Natural killer cell treated with Interleukin-12 subunit alpha and Interleukin-12 subunit beta and Interleukin-15 and Interleukin-18, amount 100 ng/mL, for 72 hours (primary cell): ENCODE measurements at regions not wholly inside any gene's neighbourhood (a gene's known extent, or its start where the extent isn't known, plus 50 kb on each side); places are given as distances from the start of the nearest gene placed in this dataset.

ENCODE experiments used
- ATAC-seq, 2 donors: fragments of 150-1000 bp; cut with Tn5 transposase in 1 of 2; sonication (Bioruptor Pico), chemical (Tn5 transposase) in 1 of 2; 2 replicates each; pipeline ENCODE4 v1.10.0; 2021
- DNase-seq: peaks from one replicate; pipeline ENCODE4 v3.0.0; 2022; ENCODE audit warnings: low spot score
- H3K27ac Mint-ChIP-seq, 2 donors: 1 replicate in 1 of 2; 2 replicates in 1 of 2; pipeline ENCODE4 v1.8.0; 2022; ENCODE audit warnings: mixed read lengths in 2 of 2, mild to moderate bottlenecking in 1 of 2, moderate library complexity in 1 of 2
- H3K27me3 Mint-ChIP-seq, 2 donors: 1 replicate in 1 of 2; 2 replicates in 1 of 2; pipeline ENCODE4 v1.8.0; 2022; ENCODE audit warnings: mixed read lengths in 2 of 2
- H3K36me3 Mint-ChIP-seq: one replicate; pipeline ENCODE4 v1.8.0; 2022; ENCODE audit warnings: mixed read lengths
- H3K4me1 Mint-ChIP-seq, 2 donors: 1 replicate in 1 of 2; 2 replicates in 1 of 2; pipeline ENCODE4 v1.8.0; 2022; ENCODE audit warnings: low read depth in 2 of 2, mixed read lengths in 2 of 2, mild to moderate bottlenecking in 1 of 2
- H3K4me3 Mint-ChIP-seq: one replicate; pipeline ENCODE4 v1.8.0; 2022; ENCODE audit warnings: mixed read lengths
- H3K9me3 Mint-ChIP-seq: 2 replicates; pipeline ENCODE4 v1.8.0; 2022; ENCODE audit warnings: mixed read lengths

- ATAC-seq: no peak
- no peak for DNase-seq
- Mint-ChIP-seq H3K9me3 (peaks cover 4% of the 10 kb centered on the region), H3K4me1 (no peaks in the 10 kb centered on the region), H3K4me3 (no peak overlapping the region), H3K27ac (no peak overlapping the region), H3K27me3 (peaks cover 0 to 12% of the 10 kb centered on the region in 2 donors), H3K36me3 (no peaks in the 10 kb centered on the region)
These were observed 233.4 kb upstream of the KLF4 start for GRCh38 chr9:107723015-107723414.

- no peak overlapping the region for H3K4me3 Mint-ChIP-seq
- H3K9me3 Mint-ChIP-seq: peaks cover 4% of the 10 kb centered on the region
- H3K27me3 Mint-ChIP-seq: peaks cover 0 to 12% of the 10 kb centered on the region in 2 donors
- no peak overlapping the region for H3K27ac Mint-ChIP-seq
- DNase-seq (no peak), ATAC-seq (no peak)
- H3K36me3 Mint-ChIP-seq: no peaks in the 10 kb centered on the region
- H3K4me1 Mint-ChIP-seq: no peaks in the 10 kb centered on the region
These were observed 232.2 kb upstream of the KLF4 start for GRCh38 chr9:107721705-107722245.

- Mint-ChIP-seq H3K4me1 (no peaks in the 10 kb centered on the region), H3K27me3 (peaks cover 0 to 12% of the 10 kb centered on the region in 2 donors), H3K9me3 (peaks cover 4% of the 10 kb centered on the region), H3K36me3 (no peaks in the 10 kb centered on the region), H3K4me3 (no peak overlapping the region), H3K27ac (no peak overlapping the region)
- ATAC-seq (no peak), DNase-seq (no peak)
These were observed 230.9 kb upstream of the KLF4 start for GRCh38 chr9:107720501-107720900.

GRCh38 chr9:107717529-107718314 lies 228.2 kb upstream of the KLF4 start:
- ATAC-seq (no peak), DNase-seq (no peak)
- Mint-ChIP-seq H3K9me3 (peaks cover 3% of the 10 kb centered on the region), H3K27me3 (peaks cover 3 to 6% of the 10 kb centered on the region in 2 donors), H3K4me3 (no peak overlapping the region), H3K4me1 (no peaks in the 10 kb centered on the region), H3K27ac (no peak overlapping the region), H3K36me3 (no peaks in the 10 kb centered on the region)

GRCh38 chr9:107715740-107716139 lies 226.2 kb upstream of the KLF4 start:
- Mint-ChIP-seq H3K4me3 (no peak overlapping the region), H3K9me3 (peaks cover 3% of the 10 kb centered on the region), H3K36me3 (no peaks in the 10 kb centered on the region), H3K27me3 (peaks cover 3 to 8% of the 10 kb centered on the region in 2 donors), H3K4me1 (no peaks in the 10 kb centered on the region), H3K27ac (no peak overlapping the region)
- DNase-seq (no peak), ATAC-seq (no peak)

GRCh38 chr9:107713470-107713869 lies 223.9 kb upstream of the KLF4 start:
- no peak for ATAC-seq
- Mint-ChIP-seq H3K27ac (no peak overlapping the region), H3K4me1 (no peaks in the 10 kb centered on the region), H3K27me3 (peaks cover 3 to 8% of the 10 kb centered on the region in 2 donors), H3K4me3 (no peak overlapping the region), H3K36me3 (no peaks in the 10 kb centered on the region), H3K9me3 (peaks cover 3% of the 10 kb centered on the region)
- DNase-seq: no peak

GRCh38 chr9:107712390-107712789 lies 222.8 kb upstream of the KLF4 start:
- peaks cover 3 to 8% of the 10 kb centered on the region in 2 donors for H3K27me3 Mint-ChIP-seq
- H3K4me3 Mint-ChIP-seq: no peak overlapping the region
- H3K4me1 Mint-ChIP-seq: no peaks in the 10 kb centered on the region
- no peak overlapping the region for H3K27ac Mint-ChIP-seq
- no peak for ATAC-seq
- peaks cover 3% of the 10 kb centered on the region for H3K9me3 Mint-ChIP-seq
- H3K36me3 Mint-ChIP-seq: no peaks in the 10 kb centered on the region
- no peak for DNase-seq

GRCh38 chr9:107711542-107711941 lies 222.0 kb upstream of the KLF4 start:
- Mint-ChIP-seq H3K27ac (no peak overlapping the region), H3K27me3 (peaks cover 3 to 8% of the 10 kb centered on the region in 2 donors), H3K9me3 (peaks cover 3% of the 10 kb centered on the region), H3K36me3 (no peaks in the 10 kb centered on the region), H3K4me1 (no peaks in the 10 kb centered on the region), H3K4me3 (no peak overlapping the region)
- DNase-seq: no peak
- no peak for ATAC-seq

- Mint-ChIP-seq H3K36me3 (no peaks in the 10 kb centered on the region), H3K4me3 (no peak overlapping the region), H3K27me3 (peaks cover 3 to 8% of the 10 kb centered on the region in 2 donors), H3K27ac (no peak overlapping the region), H3K9me3 (peaks cover 3% of the 10 kb centered on the region), H3K4me1 (no peaks in the 10 kb centered on the region)
- DNase-seq (no peak), ATAC-seq (no peak)
These were observed 221.4 kb upstream of the KLF4 start for GRCh38 chr9:107710953-107711352.

GRCh38 chr9:107710546-107710945 lies 221.0 kb upstream of the KLF4 start:
- Mint-ChIP-seq H3K27me3 (peaks cover 3 to 8% of the 10 kb centered on the region in 2 donors), H3K27ac (no peak overlapping the region), H3K9me3 (peaks cover 3% of the 10 kb centered on the region), H3K4me3 (no peak overlapping the region), H3K4me1 (no peaks in the 10 kb centered on the region), H3K36me3 (no peaks in the 10 kb centered on the region)
- DNase-seq (no peak), ATAC-seq (no peak)

- Mint-ChIP-seq H3K4me1 (no peaks in the 10 kb centered on the region), H3K36me3 (no peaks in the 10 kb centered on the region), H3K4me3 (no peak overlapping the region), H3K27me3 (peaks cover 3 to 8% of the 10 kb centered on the region in 2 donors), H3K27ac (no peak overlapping the region), H3K9me3 (peaks cover 3% of the 10 kb centered on the region)
- DNase-seq (no peak), ATAC-seq (no peak)
These were observed 219.2 kb upstream of the KLF4 start for GRCh38 chr9:107708791-107709190.

GRCh38 chr9:107707915-107708441 lies 218.4 kb upstream of the KLF4 start:
- Mint-ChIP-seq H3K4me1 (no peaks in the 10 kb centered on the region), H3K4me3 (no peak overlapping the region), H3K27ac (no peak overlapping the region), H3K27me3 (peaks cover 0 to 8% of the 10 kb centered on the region in 2 donors), H3K9me3 (no peaks in the 10 kb centered on the region), H3K36me3 (no peaks in the 10 kb centered on the region)
- ATAC-seq (no peak), DNase-seq (no peak)

- no peak overlapping the region for H3K27ac Mint-ChIP-seq
- ATAC-seq (no peak), DNase-seq (no peak)
- H3K27me3 Mint-ChIP-seq: peaks cover 0 to 4% of the 10 kb centered on the region in 2 donors
- H3K4me3 Mint-ChIP-seq: no peak overlapping the region
- H3K9me3 Mint-ChIP-seq: no peaks in the 10 kb centered on the region
- no peaks in the 10 kb centered on the region for H3K36me3 Mint-ChIP-seq
- H3K4me1 Mint-ChIP-seq: no peaks in the 10 kb centered on the region
These were observed 217.9 kb upstream of the KLF4 start for GRCh38 chr9:107707428-107707837.

GRCh38 chr9:107706701-107707427 lies 217.3 kb upstream of the KLF4 start:
- Mint-ChIP-seq H3K27me3 (peaks cover 3 to 6% of the 10 kb centered on the region in 2 donors), H3K36me3 (no peaks in the 10 kb centered on the region), H3K4me3 (no peak overlapping the region), H3K9me3 (no peaks in the 10 kb centered on the region), H3K27ac (no peak overlapping the region), H3K4me1 (no peaks in the 10 kb centered on the region)
- ATAC-seq (no peak), DNase-seq (no peak)
